ENCODE measurements at regions not wholly inside any gene's neighbourhood (a gene's known extent, or its start where the extent isn't known, plus 50 kb on each side); places are given as distances from the start of the nearest gene placed in this dataset.

DNA sequence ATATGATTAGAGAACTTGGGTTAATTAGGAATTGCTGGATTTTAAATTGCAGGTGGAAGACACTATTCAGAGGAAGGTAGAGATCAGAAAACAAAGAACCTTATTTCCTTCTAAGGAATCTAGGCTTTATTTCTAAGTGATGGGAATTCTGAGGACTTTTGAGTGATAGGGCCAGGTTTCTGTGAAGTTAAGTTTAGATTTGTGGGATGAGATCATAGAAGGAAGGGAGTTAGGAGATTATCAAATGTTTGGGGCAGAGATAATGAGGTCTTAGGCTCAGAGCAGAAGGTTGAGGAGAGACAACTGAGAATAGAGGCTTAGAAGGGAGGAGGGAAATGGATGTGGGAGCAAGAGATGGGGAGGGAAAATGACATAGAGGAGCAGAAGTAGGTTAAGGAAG, 109.7 kb upstream of the MMS22L start:
- H3K9ac ChIP-seq (ENCODE audit: low read length) = no peak overlapping the region
- H3K27ac ChIP-seq (ENCODE audit: low read length) = no peak overlapping the region
- H3K36me3 ChIP-seq (replicated peaks; ENCODE audit: insufficient read depth, low read length) = no peaks in the 10 kb centered on the region
- DNase-seq = no peak
- no peaks in the 10 kb centered on the region for H3K4me1 ChIP-seq (ENCODE audit: low read length)
- TF ChIP-seq EZH2phosphoT487 (IDR thresholded peaks at IDR 0.05; ENCODE audit: low read length) (no peak), EZH2 (optimal IDR thresholded peaks at IDR 0.05; ENCODE audit: low read depth, low read length) (no peak)
- TF ChIP-seq, protein P1, sequence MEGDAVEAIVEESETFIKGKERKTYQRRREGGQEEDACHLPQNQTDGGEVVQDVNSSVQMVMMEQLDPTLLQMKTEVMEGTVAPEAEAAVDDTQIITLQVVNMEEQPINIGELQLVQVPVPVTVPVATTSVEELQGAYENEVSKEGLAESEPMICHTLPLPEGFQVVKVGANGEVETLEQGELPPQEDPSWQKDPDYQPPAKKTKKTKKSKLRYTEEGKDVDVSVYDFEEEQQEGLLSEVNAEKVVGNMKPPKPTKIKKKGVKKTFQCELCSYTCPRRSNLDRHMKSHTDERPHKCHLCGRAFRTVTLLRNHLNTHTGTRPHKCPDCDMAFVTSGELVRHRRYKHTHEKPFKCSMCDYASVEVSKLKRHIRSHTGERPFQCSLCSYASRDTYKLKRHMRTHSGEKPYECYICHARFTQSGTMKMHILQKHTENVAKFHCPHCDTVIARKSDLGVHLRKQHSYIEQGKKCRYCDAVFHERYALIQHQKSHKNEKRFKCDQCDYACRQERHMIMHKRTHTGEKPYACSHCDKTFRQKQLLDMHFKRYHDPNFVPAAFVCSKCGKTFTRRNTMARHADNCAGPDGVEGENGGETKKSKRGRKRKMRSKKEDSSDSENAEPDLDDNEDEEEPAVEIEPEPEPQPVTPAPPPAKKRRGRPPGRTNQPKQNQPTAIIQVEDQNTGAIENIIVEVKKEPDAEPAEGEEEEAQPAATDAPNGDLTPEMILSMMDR (IDR thresholded peaks at IDR 0.05; ENCODE audit: low read length) = no peak
- no peaks in the 10 kb centered on the region for H3K27me3 ChIP-seq (replicated peaks; ENCODE audit: insufficient read depth, low read length)
- no peaks in the 10 kb centered on the region for H3F3A ChIP-seq (ENCODE audit: insufficient read depth, low read length)
- H3K79me2 ChIP-seq (ENCODE audit: low read length) = no peaks in the 10 kb centered on the region
- H3K9me3 ChIP-seq (replicated peaks; ENCODE audit: insufficient read depth, low read length) = no peaks in the 10 kb centered on the region
- H3K9me2 ChIP-seq (replicated peaks; ENCODE audit: insufficient read depth, low read length) = no peaks in the 10 kb centered on the region
- no peaks in the 10 kb centered on the region for H4K20me1 ChIP-seq (ENCODE audit: insufficient read depth, low read length)
- H3K4me2 ChIP-seq (ENCODE audit: low read depth, low read length) = no peak overlapping the region
- no peak overlapping the region for H3K4me3 ChIP-seq (ENCODE audit: low read length)
- no peak overlapping the region for H2AFZ ChIP-seq (ENCODE audit: low read length)

DNA sequence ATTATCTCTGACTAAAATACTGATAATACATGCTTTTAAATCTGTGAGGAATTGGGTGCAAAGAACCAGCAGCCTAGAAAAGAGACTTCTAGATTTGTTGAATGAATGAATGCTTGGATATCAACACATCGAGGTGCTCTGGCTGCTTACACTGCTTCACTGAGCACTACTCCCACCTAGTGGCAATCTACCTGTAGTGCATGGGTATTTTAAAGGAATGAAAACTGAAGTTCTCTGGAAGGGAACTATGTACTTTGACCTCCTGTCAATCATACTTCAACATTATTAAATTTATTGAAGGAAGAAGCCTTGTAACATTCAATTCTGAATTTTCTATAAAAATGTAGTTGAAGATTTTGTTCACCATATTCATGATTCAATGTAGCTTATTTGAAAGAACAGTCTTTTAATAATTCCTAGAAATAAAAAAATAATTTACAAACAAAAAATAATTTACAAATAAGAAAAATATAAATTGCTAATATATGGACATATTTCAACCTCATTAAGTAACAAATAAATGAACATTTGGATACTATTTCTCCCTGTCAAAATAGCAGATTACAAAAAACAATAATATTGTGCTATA, 111.2 kb upstream of the MMS22L start:
- DNase-seq = peak; percentile 65
- no peak overlapping the region for H3K27ac ChIP-seq (ENCODE audit: low read length)
- H3K36me3 ChIP-seq (replicated peaks; ENCODE audit: insufficient read depth, low read length) = no peaks in the 10 kb centered on the region
- no peak overlapping the region for H3K9ac ChIP-seq (ENCODE audit: low read length)
- no peaks in the 10 kb centered on the region for H3K79me2 ChIP-seq (ENCODE audit: low read length)
- TF ChIP-seq EZH2phosphoT487 (IDR thresholded peaks at IDR 0.05; ENCODE audit: low read length) = no peak
- TF ChIP-seq, protein P1 (IDR thresholded peaks at IDR 0.05; ENCODE audit: low read length) = peak; percentile 83
- no peaks in the 10 kb centered on the region for H3F3A ChIP-seq (ENCODE audit: insufficient read depth, low read length)
- H3K4me1 ChIP-seq (ENCODE audit: low read length) = no peaks in the 10 kb centered on the region
- no peaks in the 10 kb centered on the region for H3K9me3 ChIP-seq (replicated peaks; ENCODE audit: insufficient read depth, low read length)
- H3K4me2 ChIP-seq (ENCODE audit: low read depth, low read length) = no peak overlapping the region
- H3K27me3 ChIP-seq (replicated peaks; ENCODE audit: insufficient read depth, low read length) = no peaks in the 10 kb centered on the region
- H2AFZ ChIP-seq (ENCODE audit: low read length) = no peak overlapping the region
- no peaks in the 10 kb centered on the region for H4K20me1 ChIP-seq (ENCODE audit: insufficient read depth, low read length)
- no peaks in the 10 kb centered on the region for H3K9me2 ChIP-seq (replicated peaks; ENCODE audit: insufficient read depth, low read length)
- no peak overlapping the region for H3K4me3 ChIP-seq (ENCODE audit: low read length)

DNA sequence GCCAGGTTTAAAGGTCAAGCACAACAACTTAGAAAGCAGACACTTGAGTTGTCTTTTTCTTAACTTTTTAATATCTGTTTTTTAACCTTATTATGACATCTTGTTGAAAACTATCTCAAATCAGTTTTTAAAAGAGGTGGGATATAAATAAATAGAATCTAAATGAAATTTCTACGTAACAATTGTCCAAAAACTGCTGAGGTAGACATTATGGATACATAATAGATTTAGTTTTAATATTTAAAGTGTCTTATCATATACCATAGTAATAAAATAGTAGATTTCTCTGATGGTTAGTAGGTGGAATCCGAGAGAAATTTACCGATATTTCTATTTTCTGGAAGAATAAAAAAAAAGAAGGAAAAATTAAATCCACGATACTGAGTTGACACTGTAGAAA, 113.9 kb upstream of the MMS22L start:
- Histone ChIP-seq H3K4me1 (ENCODE audit: low read length) (no peaks in the 10 kb centered on the region), H3K9me2 (replicated peaks; ENCODE audit: insufficient read depth, low read length) (no peaks in the 10 kb centered on the region), H3K79me2 (ENCODE audit: low read length) (no peaks in the 10 kb centered on the region), H3K27me3 (replicated peaks; ENCODE audit: insufficient read depth, low read length) (no peaks in the 10 kb centered on the region), H3K9ac (ENCODE audit: low read length) (no peak overlapping the region), H3K4me3 (ENCODE audit: low read length) (no peak overlapping the region), H3K9me3 (replicated peaks; ENCODE audit: insufficient read depth, low read length) (no peaks in the 10 kb centered on the region), H3K27ac (ENCODE audit: low read length) (no peak overlapping the region), H4K20me1 (ENCODE audit: insufficient read depth, low read length) (no peaks in the 10 kb centered on the region), H3K36me3 (replicated peaks; ENCODE audit: insufficient read depth, low read length) (no peaks in the 10 kb centered on the region), H2AFZ (ENCODE audit: low read length) (no peak overlapping the region), H3K4me2 (ENCODE audit: low read depth, low read length) (no peak overlapping the region), H3F3A (ENCODE audit: insufficient read depth, low read length) (no peaks in the 10 kb centered on the region)
- TF ChIP-seq, protein P1 (IDR thresholded peaks at IDR 0.05; ENCODE audit: low read length) = no peak
- TF ChIP-seq EZH2phosphoT487 (IDR thresholded peaks at IDR 0.05; ENCODE audit: low read length) (no peak), EZH2 (optimal IDR thresholded peaks at IDR 0.05; ENCODE audit: low read depth, low read length) (no peak)
- no peak for DNase-seq

Data from MM.1S (cell line).